ENCODE measurements at regions not wholly inside any gene's neighbourhood (a gene's known extent, or its start where the extent isn't known, plus 50 kb on each side); places are given as distances from the start of the nearest gene placed in this dataset.

DNA sequence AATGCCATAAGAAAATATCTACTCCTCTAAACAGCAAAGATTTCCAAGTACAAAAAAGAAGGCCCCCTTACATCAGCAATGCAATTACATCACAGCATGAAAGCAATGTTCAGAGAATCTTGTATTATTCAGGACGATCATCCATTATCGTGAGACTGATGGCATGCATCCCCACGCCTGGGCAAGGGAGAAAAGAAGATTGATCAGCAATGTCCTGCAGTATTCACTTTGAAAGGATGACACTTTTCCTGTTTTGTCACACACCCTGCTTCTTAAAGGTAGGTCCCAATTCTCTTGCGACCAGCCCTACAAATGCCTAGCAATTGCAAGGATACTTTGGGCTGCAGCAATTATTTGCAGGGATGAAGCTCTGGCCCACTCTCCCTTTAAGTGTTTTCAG lies 108.7 kb downstream of the TOMM20 start:
- Histone ChIP-seq H3K4me3 (ENCODE audit: insufficient read depth, low read depth, low read length, poor library complexity, severe bottlenecking) (no peak overlapping the region), H3K27ac (ENCODE audit: insufficient read depth, low read length, poor library complexity, severe bottlenecking) (no peak overlapping the region), H3K9me3 (ENCODE audit: control insufficient read depth, low read length) (no peaks in the 10 kb centered on the region), H3K36me3 (ENCODE audit: control insufficient read depth, insufficient read depth, low read length) (no peaks in the 10 kb centered on the region), H3K27me3 (replicated peaks; ENCODE audit: control insufficient read depth, insufficient read depth, low read length, poor library complexity, severe bottlenecking) (no peaks in the 10 kb centered on the region), H3K4me1 (ENCODE audit: control insufficient read depth, insufficient read depth, low read length, poor library complexity, severe bottlenecking) (peaks cover 5% of the 10 kb centered on the region)
- no peak for DNase-seq

- H3K4me1 ChIP-seq (ENCODE audit: control insufficient read depth, insufficient read depth, low read length, poor library complexity, severe bottlenecking) = peaks cover 5% of the 10 kb centered on the region
- H3K36me3 ChIP-seq (ENCODE audit: control insufficient read depth, insufficient read depth, low read length) = no peaks in the 10 kb centered on the region
- no peak for DNase-seq
- no peaks in the 10 kb centered on the region for H3K27me3 ChIP-seq (replicated peaks; ENCODE audit: control insufficient read depth, insufficient read depth, low read length, poor library complexity, severe bottlenecking)
- no peak overlapping the region for H3K27ac ChIP-seq (ENCODE audit: insufficient read depth, low read length, poor library complexity, severe bottlenecking)
- no peaks in the 10 kb centered on the region for H3K9me3 ChIP-seq (ENCODE audit: control insufficient read depth, low read length)
- H3K4me3 ChIP-seq (ENCODE audit: insufficient read depth, low read depth, low read length, poor library complexity, severe bottlenecking) = no peak overlapping the region
Observed at GRCh38 chr1:235019471-235019870, 109.2 kb downstream of the TOMM20 start.

GRCh38 chr1:235018720-235019444 lies 109.8 kb downstream of the TOMM20 start:
- H3K9me3 ChIP-seq (ENCODE audit: control insufficient read depth, low read length) = no peaks in the 10 kb centered on the region
- H3K27ac ChIP-seq (ENCODE audit: insufficient read depth, low read length, poor library complexity, severe bottlenecking) = no peak overlapping the region
- no peak for DNase-seq

DNA sequence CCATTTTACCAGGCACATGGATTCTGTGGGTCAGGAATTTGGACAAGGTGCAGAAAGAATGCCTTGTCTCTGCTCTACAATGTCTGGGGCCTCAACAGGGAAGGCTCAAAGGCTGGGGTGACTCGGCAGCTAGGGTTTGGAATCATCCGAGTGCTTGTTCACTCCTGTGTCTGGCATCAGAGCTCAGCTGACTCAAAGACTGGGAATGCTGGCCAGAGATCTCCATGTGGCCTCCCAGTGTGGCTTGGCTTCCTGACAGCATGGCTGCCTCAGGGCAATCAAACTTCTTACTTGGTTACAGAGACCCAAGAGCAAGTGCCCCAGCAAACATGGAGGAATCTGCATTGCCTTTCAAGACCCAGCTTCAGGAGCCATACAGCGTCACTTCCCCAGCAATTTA lies 110.5 kb downstream of the TOMM20 start:
- H3K27ac ChIP-seq (ENCODE audit: insufficient read depth, low read length, poor library complexity, severe bottlenecking) = no peak overlapping the region
- no peak overlapping the region for H3K4me3 ChIP-seq (ENCODE audit: insufficient read depth, low read depth, low read length, poor library complexity, severe bottlenecking)
- DNase-seq = no peak
- H3K36me3 ChIP-seq (ENCODE audit: control insufficient read depth, insufficient read depth, low read length) = no peaks in the 10 kb centered on the region
- no peaks in the 10 kb centered on the region for H3K9me3 ChIP-seq (ENCODE audit: control insufficient read depth, low read length)
- H3K4me1 ChIP-seq (ENCODE audit: control insufficient read depth, insufficient read depth, low read length, poor library complexity, severe bottlenecking) = peaks cover 5% of the 10 kb centered on the region
- no peaks in the 10 kb centered on the region for H3K27me3 ChIP-seq (replicated peaks; ENCODE audit: control insufficient read depth, insufficient read depth, low read length, poor library complexity, severe bottlenecking)

More at GRCh38 chr1:235018720-235019444, 109.8 kb downstream of the TOMM20 start:
- Histone ChIP-seq H3K27me3 (replicated peaks; ENCODE audit: control insufficient read depth, insufficient read depth, low read length, poor library complexity, severe bottlenecking) (no peaks in the 10 kb centered on the region), H3K36me3 (ENCODE audit: control insufficient read depth, insufficient read depth, low read length) (no peaks in the 10 kb centered on the region), H3K4me3 (ENCODE audit: insufficient read depth, low read depth, low read length, poor library complexity, severe bottlenecking) (no peak overlapping the region), H3K4me1 (ENCODE audit: control insufficient read depth, insufficient read depth, low read length, poor library complexity, severe bottlenecking) (peaks cover 5% of the 10 kb centered on the region)

DNA sequence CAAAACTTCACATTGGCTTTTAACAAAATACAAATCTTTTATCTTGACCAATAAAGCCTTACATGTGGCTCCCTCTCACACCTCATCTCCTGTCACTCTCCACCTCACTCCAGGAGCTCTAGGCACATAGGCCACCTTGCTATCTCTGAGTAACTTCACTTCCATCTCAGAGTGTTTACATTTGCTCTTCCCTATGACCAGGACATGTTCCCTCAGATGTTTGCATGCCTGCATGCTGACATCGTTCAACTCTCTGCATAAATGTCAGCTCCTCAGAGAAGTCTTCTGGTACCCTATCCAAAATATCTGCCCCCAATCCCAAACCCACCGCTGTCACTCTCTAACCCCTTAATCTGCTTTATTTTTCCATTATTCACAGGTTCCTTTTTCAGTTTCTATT lies 110.9 kb downstream of the TOMM20 start:
- no peak for DNase-seq
- H3K27me3 ChIP-seq (replicated peaks; ENCODE audit: control insufficient read depth, insufficient read depth, low read length, poor library complexity, severe bottlenecking) = no peaks in the 10 kb centered on the region
- H3K27ac ChIP-seq (ENCODE audit: insufficient read depth, low read length, poor library complexity, severe bottlenecking) = no peak overlapping the region
- H3K4me3 ChIP-seq (ENCODE audit: insufficient read depth, low read depth, low read length, poor library complexity, severe bottlenecking) = no peak overlapping the region
- peaks cover 8% of the 10 kb centered on the region for H3K4me1 ChIP-seq (ENCODE audit: control insufficient read depth, insufficient read depth, low read length, poor library complexity, severe bottlenecking)
- H3K36me3 ChIP-seq (ENCODE audit: control insufficient read depth, insufficient read depth, low read length) = no peaks in the 10 kb centered on the region
- H3K9me3 ChIP-seq (ENCODE audit: control insufficient read depth, low read length) = no peaks in the 10 kb centered on the region

DNA sequence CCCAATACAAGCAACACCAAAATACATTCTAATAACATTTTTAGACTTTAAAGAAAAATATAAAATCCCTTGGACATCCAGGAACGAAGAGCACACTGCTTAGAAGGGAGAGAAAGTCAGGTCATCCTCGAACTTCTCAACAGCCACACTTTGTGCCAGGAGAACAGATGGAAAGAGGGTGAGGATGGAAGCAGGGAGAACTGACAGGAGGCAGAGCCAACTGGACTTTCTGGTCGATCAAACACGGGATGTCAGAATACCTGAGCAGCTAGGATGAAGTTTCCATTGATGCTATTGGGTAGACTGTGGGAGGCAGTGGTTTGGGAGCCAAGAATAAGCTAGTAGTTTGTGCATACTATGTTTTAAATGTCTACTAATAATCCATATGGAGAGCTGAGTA lies 111.4 kb downstream of the TOMM20 start:
- no peaks in the 10 kb centered on the region for H3K9me3 ChIP-seq (ENCODE audit: control insufficient read depth, low read length)
- no peak for DNase-seq
- H3K27me3 ChIP-seq (replicated peaks; ENCODE audit: control insufficient read depth, insufficient read depth, low read length, poor library complexity, severe bottlenecking) = no peaks in the 10 kb centered on the region
- no peak overlapping the region for H3K4me3 ChIP-seq (ENCODE audit: insufficient read depth, low read depth, low read length, poor library complexity, severe bottlenecking)
- peaks cover 13% of the 10 kb centered on the region for H3K4me1 ChIP-seq (ENCODE audit: control insufficient read depth, insufficient read depth, low read length, poor library complexity, severe bottlenecking)
- H3K36me3 ChIP-seq (ENCODE audit: control insufficient read depth, insufficient read depth, low read length) = no peaks in the 10 kb centered on the region
- H3K27ac ChIP-seq (ENCODE audit: insufficient read depth, low read length, poor library complexity, severe bottlenecking) = no peak overlapping the region

- H3K4me1 ChIP-seq (ENCODE audit: control insufficient read depth, insufficient read depth, low read length, poor library complexity, severe bottlenecking) = peaks cover 26% of the 10 kb centered on the region
- no peak overlapping the region for H3K4me3 ChIP-seq (ENCODE audit: insufficient read depth, low read depth, low read length, poor library complexity, severe bottlenecking)
- peak overlapping the region; percentile 42 for H3K27ac ChIP-seq (ENCODE audit: insufficient read depth, low read length, poor library complexity, severe bottlenecking)
- no peaks in the 10 kb centered on the region for H3K9me3 ChIP-seq (ENCODE audit: control insufficient read depth, low read length)
- no peaks in the 10 kb centered on the region for H3K36me3 ChIP-seq (ENCODE audit: control insufficient read depth, insufficient read depth, low read length)
- no peaks in the 10 kb centered on the region for H3K27me3 ChIP-seq (replicated peaks; ENCODE audit: control insufficient read depth, insufficient read depth, low read length, poor library complexity, severe bottlenecking)
- DNase-seq = no peak
Observed at GRCh38 chr1:235015291-235015985, 113.2 kb downstream of the TOMM20 start.

- no peaks in the 10 kb centered on the region for H3K36me3 ChIP-seq (ENCODE audit: control insufficient read depth, insufficient read depth, low read length)
- no peaks in the 10 kb centered on the region for H3K9me3 ChIP-seq (ENCODE audit: control insufficient read depth, low read length)
- H3K4me1 ChIP-seq (ENCODE audit: control insufficient read depth, insufficient read depth, low read length, poor library complexity, severe bottlenecking) = peaks cover 26% of the 10 kb centered on the region
- H3K27ac ChIP-seq (ENCODE audit: insufficient read depth, low read length, poor library complexity, severe bottlenecking) = no peak overlapping the region
- DNase-seq = no peak
- no peak overlapping the region for H3K4me3 ChIP-seq (ENCODE audit: insufficient read depth, low read depth, low read length, poor library complexity, severe bottlenecking)
- H3K27me3 ChIP-seq (replicated peaks; ENCODE audit: control insufficient read depth, insufficient read depth, low read length, poor library complexity, severe bottlenecking) = no peaks in the 10 kb centered on the region
Observed at GRCh38 chr1:235014756-235015155, 113.9 kb downstream of the TOMM20 start.

GRCh38 chr1:235013512-235013911 lies 115.1 kb downstream of the TOMM20 start:
- H3K27me3 ChIP-seq (replicated peaks; ENCODE audit: control insufficient read depth, insufficient read depth, low read length, poor library complexity, severe bottlenecking) = no peaks in the 10 kb centered on the region
- no peaks in the 10 kb centered on the region for H3K9me3 ChIP-seq (ENCODE audit: control insufficient read depth, low read length)
- peaks cover 26% of the 10 kb centered on the region for H3K4me1 ChIP-seq (ENCODE audit: control insufficient read depth, insufficient read depth, low read length, poor library complexity, severe bottlenecking)
- H3K27ac ChIP-seq (ENCODE audit: insufficient read depth, low read length, poor library complexity, severe bottlenecking) = no peak overlapping the region
- no peak overlapping the region for H3K4me3 ChIP-seq (ENCODE audit: insufficient read depth, low read depth, low read length, poor library complexity, severe bottlenecking)
- DNase-seq = no peak
- no peaks in the 10 kb centered on the region for H3K36me3 ChIP-seq (ENCODE audit: control insufficient read depth, insufficient read depth, low read length)

GRCh38 chr1:235012436-235013210 lies 116.0 kb downstream of the TOMM20 start:
- Histone ChIP-seq H3K27me3 (replicated peaks; ENCODE audit: control insufficient read depth, insufficient read depth, low read length, poor library complexity, severe bottlenecking) (no peaks in the 10 kb centered on the region), H3K27ac (ENCODE audit: insufficient read depth, low read length, poor library complexity, severe bottlenecking) (peak overlapping the region; percentile 94), H3K9me3 (ENCODE audit: control insufficient read depth, low read length) (no peaks in the 10 kb centered on the region), H3K4me1 (ENCODE audit: control insufficient read depth, insufficient read depth, low read length, poor library complexity, severe bottlenecking) (peaks cover 26% of the 10 kb centered on the region), H3K36me3 (ENCODE audit: control insufficient read depth, insufficient read depth, low read length) (no peaks in the 10 kb centered on the region), H3K4me3 (ENCODE audit: insufficient read depth, low read depth, low read length, poor library complexity, severe bottlenecking) (no peak overlapping the region)
- DNase-seq = no peak

Measured in effector memory CD4-positive, alpha-beta T cell (primary cell).